HepG2 (cell line): ENCODE measurements at regions not wholly inside any gene's neighbourhood (a gene's known extent, or its start where the extent isn't known, plus 50 kb on each side); places are given as distances from the start of the nearest gene placed in this dataset.

ENCODE experiments used
- ATAC-seq: fragments of 200-7000 bp; cut with Tn5 transposase; 3 replicates; pipeline ENCODE4 v1.9.1; 2020; ENCODE audit warnings: mild to moderate bottlenecking, moderate library complexity
- BruUV-seq: library from RNA; stranded (reverse); fragments of 400-500 nt; replicated peaks from 2 replicates; lab custom pipeline; 2021; lab: Mats Ljungman, UMichigan
- CTCF ChIA-PET: fragments of 300-600 bp; formaldehyde crosslinking; extraction: SDS; loops from one replicate; lab custom pipeline; 2021; ENCODE audit warnings: low total read pairs, inconsistent platforms, low intra/inter-chr PET ratio; lab: Yijun Ruan, JAX
- POLR2A ChIA-PET: fragments of 350-600 bp; sonication (Branson Sonifier 250); formaldehyde crosslinking; loops from one replicate; lab custom pipeline; 2020; ENCODE audit warnings: antibody characterized with exemption, inconsistent platforms; lab: Yijun Ruan, JAX
- DNase-seq: peaks from one replicate; pipeline ENCODE4 v3.0.0-alpha.2; 2015; ENCODE audit warnings: low spot score
- FAIRE-seq: peaks from 3 replicates; lab custom pipeline; 2011; peaks lifted over from hg19 to GRCh38; lab: Jason Lieb, UNC
- H2AFZ ChIP-seq: one replicate; pipeline ENCODE4 v1.6.1; 2011; ENCODE audit warnings: low read length, inconsistent platforms
- H3K27ac ChIP-seq: fragments of 300-600 bp; 3 replicates; pipeline ENCODE4 v1.8.0; 2011; ENCODE audit warnings: mixed run types, mild to moderate bottlenecking, mixed read lengths, low read length, inconsistent platforms; ENCODE audit not compliant: insufficient read depth; ENCODE audit errors: extremely low read length
- H3K27me3 ChIP-seq, 2 experiments: fragments of 200-600 bp in 1 of 2; 2 replicates in 1 of 2; 3 replicates in 1 of 2; pipeline versions ENCODE4 v1.6.0 to v1.8.0; 2011; ENCODE audit warnings: low read length in 2 of 2, mild to moderate bottlenecking in 2 of 2, moderate library complexity in 2 of 2, inconsistent platforms in 1 of 2; ENCODE audit not compliant: insufficient read depth in 2 of 2, control insufficient read depth in 1 of 2
- H3K36me3 ChIP-seq, 2 experiments: fragments of 200-600 bp in 1 of 2; replicated peaks in 1 of 2; 2 replicates in 1 of 2; 3 replicates in 1 of 2; pipeline versions ENCODE4 v1.5.1 to v1.8.0; 2011; ENCODE audit warnings: low read length in 2 of 2, inconsistent platforms in 1 of 2; ENCODE audit not compliant: insufficient read depth in 2 of 2, control insufficient read depth in 1 of 2
- H3K4me1 ChIP-seq: 2 replicates; pipeline ENCODE4 v1.5.1; 2012; ENCODE audit warnings: low read length, inconsistent platforms; ENCODE audit not compliant: insufficient read depth
- H3K4me2 ChIP-seq: 2 replicates; pipeline ENCODE4 v1.6.0; 2011; ENCODE audit warnings: low read depth, low read length, inconsistent platforms
- H3K4me3 ChIP-seq, 3 experiments: fragments of 200-600 bp in 1 of 3; sonication (generic), shearing (Covaris generic) in 1 of 3; replicated peaks in 1 of 3; 2 replicates each; pipeline ENCODE4 v1.5.1; 2011 to 2016; ENCODE audit warnings: low read length in 3 of 3, inconsistent platforms in 2 of 3, low read depth in 2 of 3, mild to moderate bottlenecking in 2 of 3, control low read depth in 1 of 3, mixed read lengths in 1 of 3; ENCODE audit not compliant: insufficient read depth in 1 of 3
- H3K79me2 ChIP-seq: one replicate; pipeline ENCODE4 v1.6.1; 2011; ENCODE audit warnings: low read length, inconsistent platforms; ENCODE audit not compliant: insufficient read depth
- H3K9ac ChIP-seq: 2 replicates; pipeline ENCODE4 v1.6.0; 2011; ENCODE audit warnings: mild to moderate bottlenecking, low read depth, low read length, inconsistent platforms; ENCODE audit not compliant: insufficient read depth
- H3K9me3 ChIP-seq: 2 replicates; pipeline ENCODE4 v1.5.1; 2012; ENCODE audit warnings: mild to moderate bottlenecking, low read length
- H4K20me1 ChIP-seq: 2 replicates; pipeline ENCODE4 v1.6.0; 2011; ENCODE audit warnings: inconsistent platforms, mild to moderate bottlenecking, low read length, moderate library complexity; ENCODE audit not compliant: insufficient read depth
- FOXK2 ChIP-seq: fragments of 450-650 bp; IDR thresholded peaks from 2 replicates; pipeline ENCODE4 v1.6.1; 2016
- HIC2 ChIP-seq: sonication (generic); formaldehyde crosslinking; IDR thresholded peaks from 2 replicates; pipeline ENCODE4 v1.9.0; 2022; ENCODE audit warnings: low read depth, missing genetic modification reagents
- KAT7 ChIP-seq: IDR thresholded peaks from 2 replicates; pipeline ENCODE4 v1.6.1; 2018; ENCODE audit warnings: borderline replicate concordance, missing compliant biosample characterization
- MXD1 ChIP-seq: sonication (generic); formaldehyde crosslinking; IDR thresholded peaks from 2 replicates; pipeline ENCODE4 v1.4.0; 2020; ENCODE audit warnings: mild to moderate bottlenecking, missing genetic modification reagents
- NR2F2 ChIP-seq: IDR thresholded peaks from 2 replicates; pipeline ENCODE4 v1.6.1; 2012; ENCODE audit warnings: low read depth, inconsistent platforms, borderline replicate concordance
- SMAD3 ChIP-seq: sonication (generic); formaldehyde crosslinking; IDR thresholded peaks from 2 replicates; pipeline ENCODE4 v1.4.0; 2020; ENCODE audit warnings: missing genetic modification reagents
- TSC22D2 ChIP-seq: sonication (generic); formaldehyde crosslinking; IDR thresholded peaks from 2 replicates; pipeline ENCODE4 v1.5.1; 2020; ENCODE audit warnings: missing genetic modification reagents, mild to moderate bottlenecking, borderline replicate concordance
- ZNF30 ChIP-seq: sonication (generic); formaldehyde crosslinking; IDR thresholded peaks from 2 replicates; pipeline ENCODE4 v1.5.0; 2020; ENCODE audit warnings: mild to moderate bottlenecking, missing genetic modification reagents
- ZNF691 ChIP-seq: sonication (generic); formaldehyde crosslinking; IDR thresholded peaks from 2 replicates; pipeline ENCODE4 v1.4.0; 2020; ENCODE audit warnings: missing genetic modification reagents, low read depth, mild to moderate bottlenecking, borderline replicate concordance
- WGBS: methylation state at CpG from one replicate; pipeline ENCODE4 v1.1.6; 2017; ENCODE audit warnings: low lambda C conversion rate; 5-methylcytosine and 5-hydroxymethylcytosine counted together
- in situ Hi-C: cut with HindIII; loops from 2 replicates; pipeline ENCODE4 v1.10.0; 2017; ENCODE audit warnings: low pct_unique_long_range_greater_than_20kb; ENCODE audit not compliant: extremely low pct_ligation_motif_present
- intact Hi-C: fragments of 100-400 bp; cut with micrococcal nuclease; formaldehyde crosslinking; loops from one replicate; pipeline ENCODE4 v1.10.0; 2022; ENCODE audit not compliant: unreplicated experiment
- TF ChIP-seq, protein P1 (sequence below): sonication (generic); formaldehyde crosslinking; IDR thresholded peaks from 2 replicates; pipeline ENCODE4 v1.5.1; 2020; ENCODE audit warnings: missing genetic modification reagents, mild to moderate bottlenecking, borderline replicate concordance
- TF ChIP-seq, protein P2 (sequence below): sonication (generic); formaldehyde crosslinking; IDR thresholded peaks from 2 replicates; pipeline ENCODE4 v1.5.1; 2020; ENCODE audit warnings: mild to moderate bottlenecking, missing genetic modification reagents, borderline replicate concordance
- TF ChIP-seq, protein P3 (sequence below): sonication (generic); formaldehyde crosslinking; IDR thresholded peaks from 2 replicates; pipeline ENCODE4 v1.4.0; 2020; ENCODE audit warnings: mild to moderate bottlenecking, missing genetic modification reagents

DNA sequence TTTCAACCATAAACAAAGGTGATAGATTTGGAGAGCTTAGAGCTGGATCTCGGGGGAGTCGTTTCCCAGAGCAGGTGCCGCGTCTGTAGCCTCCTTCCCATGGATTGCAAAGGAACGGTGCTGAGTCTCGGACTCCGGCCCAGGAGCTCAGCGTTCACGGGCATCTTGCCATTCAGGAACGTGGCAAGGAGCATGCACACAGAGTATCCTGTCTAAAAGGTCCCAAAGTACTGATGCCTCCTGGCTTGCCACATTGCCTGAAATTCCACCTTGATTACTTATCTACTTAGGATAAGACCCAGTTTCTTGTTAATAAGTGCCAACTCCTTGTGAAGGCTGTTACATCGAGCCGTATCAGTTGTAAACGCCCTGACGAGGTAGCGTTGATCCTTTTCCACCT lies 197.8 kb upstream of the MYT1L start:
- Histone ChIP-seq H3K4me3 (no peak overlapping the region), H3K4me1 (no peaks in the 10 kb centered on the region), H2AFZ (no peak overlapping the region), H3K36me3 (no peaks in the 10 kb centered on the region), H3K9ac (no peak overlapping the region), H3K27ac (no peak overlapping the region), H3K27me3 (peaks cover 0 to 7% of the 10 kb centered on the region in 2 experiments; a peak in 2 of 5 replicates), H4K20me1 (no peaks in the 10 kb centered on the region), H3K9me3 (no peaks in the 10 kb centered on the region), H3K4me2 (no peak overlapping the region), H3K79me2 (no peaks in the 10 kb centered on the region)
- FAIRE-seq = no peak
- WGBS = 41% methylated on average over 13 of the region's 15 CpGs
- CTCF ChIA-PET = no interaction called here
- POLR2A ChIA-PET = no interaction called here
- no peak for DNase-seq
- no TSS peak for BruUV-seq
- in situ Hi-C loops (no loop called here), intact Hi-C loops (no loop called here)
- no peak for ATAC-seq
- TF ChIP-seq, protein P1, sequence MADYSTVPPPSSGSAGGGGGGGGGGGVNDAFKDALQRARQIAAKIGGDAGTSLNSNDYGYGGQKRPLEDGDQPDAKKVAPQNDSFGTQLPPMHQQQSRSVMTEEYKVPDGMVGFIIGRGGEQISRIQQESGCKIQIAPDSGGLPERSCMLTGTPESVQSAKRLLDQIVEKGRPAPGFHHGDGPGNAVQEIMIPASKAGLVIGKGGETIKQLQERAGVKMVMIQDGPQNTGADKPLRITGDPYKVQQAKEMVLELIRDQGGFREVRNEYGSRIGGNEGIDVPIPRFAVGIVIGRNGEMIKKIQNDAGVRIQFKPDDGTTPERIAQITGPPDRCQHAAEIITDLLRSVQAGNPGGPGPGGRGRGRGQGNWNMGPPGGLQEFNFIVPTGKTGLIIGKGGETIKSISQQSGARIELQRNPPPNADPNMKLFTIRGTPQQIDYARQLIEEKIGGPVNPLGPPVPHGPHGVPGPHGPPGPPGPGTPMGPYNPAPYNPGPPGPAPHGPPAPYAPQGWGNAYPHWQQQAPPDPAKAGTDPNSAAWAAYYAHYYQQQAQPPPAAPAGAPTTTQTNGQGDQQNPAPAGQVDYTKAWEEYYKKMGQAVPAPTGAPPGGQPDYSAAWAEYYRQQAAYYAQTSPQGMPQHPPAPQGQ = no peak
- TF ChIP-seq SMAD3 (CRISPR knock-in tag) (no peak), FOXK2 (no peak), MXD1 (CRISPR knock-in tag) (no peak), ZNF30 (CRISPR knock-in tag) (no peak), NR2F2 (no peak), HIC2 (CRISPR knock-in tag) (no peak), KAT7 (CRISPR knock-in tag) (no peak), ZNF691 (no peak), TSC22D2 (CRISPR knock-in tag) (no peak)
- TF ChIP-seq, protein P2, sequence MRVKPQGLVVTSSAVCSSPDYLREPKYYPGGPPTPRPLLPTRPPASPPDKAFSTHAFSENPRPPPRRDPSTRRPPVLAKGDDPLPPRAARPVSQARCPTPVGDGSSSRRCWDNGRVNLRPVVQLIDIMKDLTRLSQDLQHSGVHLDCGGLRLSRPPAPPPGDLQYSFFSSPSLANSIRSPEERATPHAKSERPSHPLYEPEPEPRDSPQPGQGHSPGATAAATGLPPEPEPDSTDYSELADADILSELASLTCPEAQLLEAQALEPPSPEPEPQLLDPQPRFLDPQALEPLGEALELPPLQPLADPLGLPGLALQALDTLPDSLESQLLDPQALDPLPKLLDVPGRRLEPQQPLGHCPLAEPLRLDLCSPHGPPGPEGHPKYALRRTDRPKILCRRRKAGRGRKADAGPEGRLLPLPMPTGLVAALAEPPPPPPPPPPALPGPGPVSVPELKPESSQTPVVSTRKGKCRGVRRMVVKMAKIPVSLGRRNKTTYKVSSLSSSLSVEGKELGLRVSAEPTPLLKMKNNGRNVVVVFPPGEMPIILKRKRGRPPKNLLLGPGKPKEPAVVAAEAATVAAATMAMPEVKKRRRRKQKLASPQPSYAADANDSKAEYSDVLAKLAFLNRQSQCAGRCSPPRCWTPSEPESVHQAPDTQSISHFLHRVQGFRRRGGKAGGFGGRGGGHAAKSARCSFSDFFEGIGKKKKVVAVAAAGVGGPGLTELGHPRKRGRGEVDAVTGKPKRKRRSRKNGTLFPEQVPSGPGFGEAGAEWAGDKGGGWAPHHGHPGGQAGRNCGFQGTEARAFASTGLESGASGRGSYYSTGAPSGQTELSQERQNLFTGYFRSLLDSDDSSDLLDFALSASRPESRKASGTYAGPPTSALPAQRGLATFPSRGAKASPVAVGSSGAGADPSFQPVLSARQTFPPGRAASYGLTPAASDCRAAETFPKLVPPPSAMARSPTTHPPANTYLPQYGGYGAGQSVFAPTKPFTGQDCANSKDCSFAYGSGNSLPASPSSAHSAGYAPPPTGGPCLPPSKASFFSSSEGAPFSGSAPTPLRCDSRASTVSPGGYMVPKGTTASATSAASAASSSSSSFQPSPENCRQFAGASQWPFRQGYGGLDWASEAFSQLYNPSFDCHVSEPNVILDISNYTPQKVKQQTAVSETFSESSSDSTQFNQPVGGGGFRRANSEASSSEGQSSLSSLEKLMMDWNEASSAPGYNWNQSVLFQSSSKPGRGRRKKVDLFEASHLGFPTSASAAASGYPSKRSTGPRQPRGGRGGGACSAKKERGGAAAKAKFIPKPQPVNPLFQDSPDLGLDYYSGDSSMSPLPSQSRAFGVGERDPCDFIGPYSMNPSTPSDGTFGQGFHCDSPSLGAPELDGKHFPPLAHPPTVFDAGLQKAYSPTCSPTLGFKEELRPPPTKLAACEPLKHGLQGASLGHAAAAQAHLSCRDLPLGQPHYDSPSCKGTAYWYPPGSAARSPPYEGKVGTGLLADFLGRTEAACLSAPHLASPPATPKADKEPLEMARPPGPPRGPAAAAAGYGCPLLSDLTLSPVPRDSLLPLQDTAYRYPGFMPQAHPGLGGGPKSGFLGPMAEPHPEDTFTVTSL (CRISPR knock-in tag) = no peak
- TF ChIP-seq, protein P3, sequence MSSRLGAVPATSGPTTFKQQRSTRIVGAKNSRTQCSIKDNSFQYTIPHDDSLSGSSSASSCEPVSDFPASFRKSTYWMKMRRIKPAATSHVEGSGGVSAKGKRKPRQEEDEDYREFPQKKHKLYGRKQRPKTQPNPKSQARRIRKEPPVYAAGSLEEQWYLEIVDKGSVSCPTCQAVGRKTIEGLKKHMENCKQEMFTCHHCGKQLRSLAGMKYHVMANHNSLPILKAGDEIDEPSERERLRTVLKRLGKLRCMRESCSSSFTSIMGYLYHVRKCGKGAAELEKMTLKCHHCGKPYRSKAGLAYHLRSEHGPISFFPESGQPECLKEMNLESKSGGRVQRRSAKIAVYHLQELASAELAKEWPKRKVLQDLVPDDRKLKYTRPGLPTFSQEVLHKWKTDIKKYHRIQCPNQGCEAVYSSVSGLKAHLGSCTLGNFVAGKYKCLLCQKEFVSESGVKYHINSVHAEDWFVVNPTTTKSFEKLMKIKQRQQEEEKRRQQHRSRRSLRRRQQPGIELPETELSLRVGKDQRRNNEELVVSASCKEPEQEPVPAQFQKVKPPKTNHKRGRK (CRISPR knock-in tag) = no peak
